HG03342 (cell line): ENCODE measurements at regions not wholly inside any gene's neighbourhood (a gene's known extent, or its start where the extent isn't known, plus 50 kb on each side); places are given as distances from the start of the nearest gene placed in this dataset.
"Not testable (repeated sequence)": the region's sequence is repeated elsewhere in the genome, so short reads cannot be mapped to it uniquely, and the experiment has no call there.

Experiments used
- ATAC-seq: cut with Tn5 transposase; IDR thresholded peaks from one replicate; pipeline ENCODE4 v1.9.1; 2021; ENCODE audit warnings: mild to moderate bottlenecking, moderate library complexity; ENCODE audit not compliant: unreplicated experiment

GRCh38 chr6:122143813-122144601, 255.4 kb upstream of the HSF2 start:
- no peak for ATAC-seq

DNA sequence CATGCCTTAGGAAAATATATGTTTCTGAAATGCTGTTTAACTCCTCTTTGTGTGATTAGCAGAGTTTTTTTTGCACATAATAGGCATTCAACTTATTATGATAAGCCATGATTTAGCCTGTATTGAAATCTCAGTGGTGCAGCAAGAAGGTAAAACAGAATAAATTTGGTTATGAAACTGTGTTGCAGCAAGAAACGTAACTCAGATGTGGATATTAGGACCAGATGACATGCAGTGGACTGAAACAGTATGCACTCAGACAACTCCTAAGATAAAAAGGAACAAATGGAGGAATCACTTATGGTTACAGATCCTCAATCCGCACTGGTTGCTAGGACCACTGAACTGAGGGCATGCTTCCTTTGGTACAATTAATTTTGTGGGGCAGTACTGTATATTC, 254.2 kb upstream of the HSF2 start:
- no peak for ATAC-seq

DNA sequence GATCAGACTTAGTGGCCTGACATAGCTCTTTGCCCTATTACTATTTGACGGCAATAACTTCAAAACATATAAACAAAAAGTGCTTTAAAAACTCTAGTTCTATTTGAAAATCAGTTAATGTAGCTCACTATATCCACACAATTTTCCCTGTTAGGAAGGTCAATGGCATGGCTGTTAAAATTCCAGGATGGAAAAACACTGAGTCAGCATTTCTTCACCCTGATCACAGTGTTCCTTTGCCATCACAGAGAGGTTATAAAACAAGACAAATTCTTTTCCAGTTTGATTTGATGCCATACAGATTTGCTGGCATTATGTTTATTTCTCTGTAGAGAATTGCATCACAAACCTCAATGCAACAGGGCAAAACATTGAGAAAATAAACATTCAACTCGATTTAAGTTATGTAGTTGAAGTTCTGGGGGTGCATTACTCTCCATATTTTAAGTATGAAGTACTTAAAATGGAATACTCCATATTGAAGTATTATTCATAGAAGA, 253.7 kb upstream of the HSF2 start:
- no peak for ATAC-seq

- no peak for ATAC-seq
Observed at GRCh38 chr6:122147291-122147690, 252.2 kb upstream of the HSF2 start.

- no peak for ATAC-seq
Observed at GRCh38 chr6:122151066-122151465, 248.4 kb upstream of the HSF2 start.

DNA sequence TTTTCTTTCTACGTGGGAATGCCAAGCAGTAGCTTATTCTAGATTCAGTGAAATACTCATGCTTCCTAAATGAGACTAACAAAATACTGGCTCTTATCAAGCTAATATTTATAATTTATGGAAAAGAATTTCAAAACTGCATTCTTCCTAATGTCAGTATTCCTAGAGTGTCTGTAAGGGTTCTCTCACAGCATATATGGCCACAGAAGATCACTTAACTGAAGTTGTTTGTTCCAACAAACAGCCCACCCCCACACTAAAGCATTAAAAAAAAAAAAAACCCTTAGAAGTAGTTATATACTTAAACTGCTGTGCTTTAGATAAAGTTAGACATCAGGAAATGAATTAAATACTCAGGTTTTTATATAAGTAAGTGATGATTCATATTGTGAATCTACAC, 247.7 kb upstream of the HSF2 start:
- no peak for ATAC-seq

GRCh38 chr6:122153557-122153956, 245.9 kb upstream of the HSF2 start:
- no peak for ATAC-seq

- no peak for ATAC-seq
Observed at GRCh38 chr6:122154155-122154554, 245.3 kb upstream of the HSF2 start.

DNA sequence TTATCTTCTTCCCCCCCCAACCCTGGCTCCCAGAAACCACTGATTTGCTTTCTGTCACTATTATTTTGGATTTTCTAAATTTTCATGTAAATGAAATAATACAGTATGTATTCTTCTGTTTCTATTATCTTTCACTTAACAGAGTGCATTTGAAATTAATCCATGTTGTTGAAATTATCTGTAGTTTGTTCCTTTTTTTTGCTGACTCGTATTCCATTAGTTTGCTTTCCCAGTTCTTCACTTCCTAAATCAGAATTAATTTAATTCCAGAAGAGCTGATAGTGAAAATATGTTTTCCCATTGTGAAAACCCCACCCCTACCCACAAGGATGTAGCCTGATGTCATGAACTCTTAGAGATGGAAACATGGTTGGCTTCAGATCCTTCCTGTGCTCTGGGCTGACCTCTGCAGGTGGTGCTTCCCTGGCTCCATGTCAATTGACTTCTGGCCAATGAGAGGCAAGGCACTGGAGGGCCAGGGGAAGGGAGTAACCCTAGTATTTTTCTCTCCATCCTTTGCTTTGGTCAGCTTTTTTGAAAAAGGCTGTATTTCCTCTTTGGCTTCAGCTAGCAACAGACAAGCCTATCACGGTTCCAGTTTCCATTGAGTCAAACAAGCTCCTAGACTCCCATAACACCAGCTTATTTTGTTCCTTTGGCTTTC, 244.4 kb upstream of the HSF2 start:
- ATAC-seq = no peak

GRCh38 chr6:122161136-122161535, 238.3 kb upstream of the HSF2 start:
- ATAC-seq = no peak

- no peak for ATAC-seq
Observed at GRCh38 chr6:122165014-122165413, 234.4 kb upstream of the HSF2 start.

DNA sequence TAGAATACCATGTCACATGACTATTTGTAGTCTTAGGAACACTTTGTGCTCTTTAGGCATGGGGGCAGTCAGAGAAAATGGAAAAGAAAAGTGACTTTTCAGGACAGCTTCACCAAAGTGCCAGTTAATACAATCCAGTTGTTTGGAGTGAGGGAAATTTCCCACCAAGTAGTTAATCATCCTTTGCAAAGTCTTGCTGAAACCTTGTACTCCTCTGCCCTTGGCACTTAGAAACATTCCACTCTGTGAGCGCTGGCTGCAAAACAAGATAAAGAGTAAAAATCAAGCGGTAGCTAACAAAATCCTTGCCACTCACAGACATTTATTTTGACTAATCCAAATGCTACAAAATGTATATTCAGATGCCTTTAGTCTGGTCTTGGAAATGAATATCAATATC, 229.2 kb upstream of the HSF2 start:
- no peak for ATAC-seq

DNA sequence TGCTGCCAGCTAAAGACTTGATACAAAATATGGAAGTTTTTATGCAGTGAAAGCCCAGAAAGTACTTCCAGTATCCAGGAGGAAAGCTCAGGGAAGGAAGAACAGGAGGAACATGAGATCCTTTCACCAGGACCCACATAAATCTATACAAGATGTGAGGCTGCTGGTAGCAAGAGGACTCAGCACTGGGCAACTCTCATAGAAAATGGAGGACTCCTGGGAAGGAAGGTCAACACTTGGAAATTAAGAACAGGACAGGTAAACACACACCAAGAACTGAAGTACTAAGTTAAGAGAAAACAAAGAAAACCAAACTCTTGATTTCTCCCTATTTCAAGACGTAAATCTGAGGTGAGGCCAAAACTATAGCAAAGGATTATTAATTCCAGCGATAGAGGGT, 220.5 kb upstream of the HSF2 start:
- no peak for ATAC-seq

DNA sequence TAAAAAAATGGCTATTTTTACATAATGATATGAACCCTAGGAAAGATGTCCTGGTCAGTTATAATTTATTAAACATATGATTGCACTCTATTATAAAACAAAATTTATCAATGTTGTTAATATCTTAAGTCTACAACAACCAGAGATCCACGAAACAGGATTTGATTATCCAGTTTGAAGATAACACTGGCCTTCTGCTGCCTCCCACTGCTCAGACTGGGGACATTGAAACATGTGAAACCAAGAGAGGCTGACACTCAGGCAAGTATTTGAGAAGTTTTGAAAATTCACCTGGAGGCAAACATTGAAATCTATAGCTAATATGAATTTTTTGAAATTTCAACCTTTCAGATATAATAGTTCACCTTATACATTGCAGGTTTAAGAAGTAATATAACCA, 219.3 kb upstream of the HSF2 start:
- ATAC-seq = no peak

- no peak for ATAC-seq
Observed at GRCh38 chr6:122182061-122182460, 217.4 kb upstream of the HSF2 start.

- ATAC-seq = no peak
Observed at GRCh38 chr6:122184401-122184827, 215.0 kb upstream of the HSF2 start.

GRCh38 chr6:122185458-122185857, 214.0 kb upstream of the HSF2 start:
- ATAC-seq = not testable (repeated sequence)

GRCh38 chr6:122187186-122187585, 212.3 kb upstream of the HSF2 start:
- no peak for ATAC-seq

- no peak for ATAC-seq
Observed at GRCh38 chr6:122198922-122199321, 200.5 kb upstream of the HSF2 start.

DNA sequence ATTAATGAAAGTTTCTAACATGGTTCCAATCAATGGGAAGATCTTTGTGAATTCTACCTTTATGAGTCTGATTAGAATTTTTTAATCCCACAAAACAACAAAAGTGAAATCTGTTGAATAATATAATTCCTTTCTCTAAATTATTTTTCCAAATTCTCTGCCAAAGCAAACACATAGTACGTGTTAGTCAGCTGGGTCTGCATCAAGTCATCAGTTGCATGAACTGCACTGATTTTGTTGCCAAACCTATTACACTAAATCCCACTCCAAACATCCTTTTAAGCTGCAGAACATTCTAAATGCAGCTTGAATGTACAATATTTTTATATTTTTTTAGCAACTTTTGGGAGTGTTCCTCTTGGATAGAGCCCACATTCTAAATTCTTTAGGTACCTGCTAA, 199.0 kb upstream of the HSF2 start:
- ATAC-seq = no peak

- no peak for ATAC-seq
Observed at GRCh38 chr6:122202576-122203137, 196.8 kb upstream of the HSF2 start.

DNA sequence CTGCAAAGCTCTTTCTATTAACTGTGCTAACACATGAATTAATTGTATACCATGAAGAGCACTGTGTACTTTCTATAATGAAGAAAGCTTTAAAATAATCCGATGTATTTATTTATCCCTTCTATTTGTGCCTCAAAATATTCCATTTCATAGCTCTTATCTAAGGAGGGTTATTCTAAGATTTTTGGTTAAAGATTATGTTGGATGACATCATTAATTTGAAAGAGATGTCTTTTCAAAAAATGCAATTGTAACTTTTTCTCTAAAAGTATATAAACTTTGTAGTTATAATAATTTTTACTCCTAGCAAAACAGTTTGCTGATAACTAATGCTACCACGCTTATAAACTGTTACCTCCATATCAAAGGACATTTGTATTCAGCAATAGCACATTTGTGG, 192.4 kb upstream of the HSF2 start:
- no peak for ATAC-seq
